ENCODE measurements at regions not wholly inside any gene's neighbourhood (a gene's known extent, or its start where the extent isn't known, plus 50 kb on each side); places are given as distances from the start of the nearest gene placed in this dataset.

GRCh38 chr2:220051716-220052115, 424.3 kb downstream of the SLC4A3 start:
- no peak for DNase-seq (ENCODE audit: low read depth in 3 of 3)

- DNase-seq (ENCODE audit: low read depth in 3 of 3) = no peak
These were observed 426.5 kb downstream of the SLC4A3 start for GRCh38 chr2:220053919-220054318.

DNA sequence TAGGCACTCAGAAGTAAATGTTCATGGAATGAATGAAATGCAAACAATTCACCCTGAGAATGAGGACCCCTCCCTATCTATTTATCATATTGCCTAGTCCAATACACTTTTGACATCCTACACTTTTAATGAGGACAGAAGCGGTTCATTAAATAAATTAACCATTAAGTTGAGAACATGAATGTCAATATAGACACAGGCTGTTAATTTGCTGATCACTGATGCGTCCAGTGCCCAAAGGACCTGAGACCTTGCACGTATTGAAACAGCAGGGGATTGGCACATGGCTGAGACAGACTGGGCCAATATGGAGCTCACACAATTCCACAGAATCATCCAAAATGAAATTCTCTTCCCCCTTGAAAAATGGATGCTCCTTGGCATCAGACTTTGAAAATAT, 430.0 kb downstream of the SLC4A3 start:
- DNase-seq (ENCODE audit: low read depth in 3 of 3) = no peak

DNA sequence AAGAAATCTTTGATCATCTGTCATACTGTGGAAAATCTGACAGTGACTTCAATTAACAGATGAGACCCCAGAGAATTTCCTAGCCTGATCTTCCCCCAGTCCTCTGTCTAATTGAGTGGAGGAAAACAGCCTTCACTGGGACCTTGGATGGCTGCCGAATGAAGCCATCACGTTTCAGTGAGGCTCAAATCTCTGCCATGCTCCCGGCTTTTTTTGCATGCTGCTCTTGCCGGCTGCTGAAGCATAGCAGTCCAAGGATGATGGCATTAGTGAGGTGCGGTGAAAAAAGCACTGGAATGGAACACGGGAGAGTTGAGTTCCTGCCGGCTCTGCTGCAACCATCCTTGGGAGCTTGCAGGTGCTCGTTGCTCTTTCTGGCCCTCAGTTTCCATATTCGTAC, 430.5 kb downstream of the SLC4A3 start:
- no peak for DNase-seq (ENCODE audit: low read depth in 3 of 3)

GRCh38 chr2:220064111-220065030, 436.9 kb downstream of the SLC4A3 start:
- no peak for DNase-seq (ENCODE audit: low read depth in 3 of 3)

DNA sequence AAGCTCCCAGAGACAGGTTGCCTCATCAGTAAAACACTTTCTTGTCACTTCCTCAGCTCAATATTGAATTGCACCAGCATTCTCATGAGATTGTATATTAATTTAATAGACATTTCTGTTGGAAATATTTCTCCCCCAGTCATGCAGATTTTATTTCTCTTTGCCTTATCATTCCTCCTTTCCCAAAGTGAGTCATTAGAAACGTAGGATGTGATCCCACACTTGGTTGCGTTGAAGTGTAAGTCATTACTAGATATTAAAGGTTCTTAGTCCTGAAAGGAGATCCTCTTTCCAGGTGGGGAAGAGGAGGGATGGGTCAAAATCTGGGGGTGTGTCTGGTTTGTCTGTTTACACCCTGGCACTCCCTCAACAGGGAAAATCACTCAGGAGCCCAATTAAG, 438.2 kb downstream of the SLC4A3 start:
- no peak for DNase-seq (ENCODE audit: low read depth in 3 of 3)

DNA sequence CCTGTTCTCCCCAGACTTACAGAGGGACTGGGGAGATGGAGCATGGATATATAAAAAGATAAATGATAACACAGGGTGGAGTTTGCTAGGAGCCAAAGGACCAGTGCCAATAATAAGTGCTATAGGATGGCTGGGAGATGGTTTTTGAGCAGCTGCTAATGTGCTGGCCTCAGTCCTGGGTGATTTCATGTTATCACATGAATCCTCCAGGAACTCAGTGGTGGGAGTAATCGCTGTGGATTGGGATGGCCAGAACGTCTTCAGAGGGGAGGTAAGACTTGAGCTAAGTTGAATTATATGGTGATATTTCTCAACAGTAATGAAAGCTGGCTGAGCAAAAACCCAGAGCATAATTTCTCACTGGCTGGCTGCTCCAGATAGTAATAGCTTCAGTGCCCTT, 441.4 kb downstream of the SLC4A3 start:
- DNase-seq (ENCODE audit: low read depth in 3 of 3) = no peak

- DNase-seq (ENCODE audit: low read depth in 3 of 3) = no peak
These were observed 442.9 kb downstream of the SLC4A3 start for GRCh38 chr2:220070349-220070748.

DNA sequence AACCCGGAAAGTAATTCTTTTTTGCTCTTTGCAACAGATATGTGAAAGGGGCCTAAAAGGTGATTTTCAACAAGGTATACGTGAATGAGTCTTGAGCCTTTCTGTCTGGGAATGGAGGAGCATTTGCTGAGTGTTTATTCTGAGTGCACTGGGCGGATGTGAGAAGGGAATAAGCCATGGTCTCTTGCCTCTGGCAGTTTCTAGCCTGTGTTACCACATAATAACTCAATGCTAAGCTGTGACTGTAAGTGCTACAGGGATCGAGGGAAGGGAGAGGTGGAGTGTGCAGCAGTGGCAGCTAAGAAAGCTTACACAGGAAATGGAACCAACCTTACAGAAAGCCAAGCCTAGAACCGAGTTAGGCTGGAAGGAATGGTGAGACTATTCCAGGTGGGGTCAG, 444.3 kb downstream of the SLC4A3 start:
- DNase-seq (ENCODE audit: low read depth in 3 of 3) = no peak

DNA sequence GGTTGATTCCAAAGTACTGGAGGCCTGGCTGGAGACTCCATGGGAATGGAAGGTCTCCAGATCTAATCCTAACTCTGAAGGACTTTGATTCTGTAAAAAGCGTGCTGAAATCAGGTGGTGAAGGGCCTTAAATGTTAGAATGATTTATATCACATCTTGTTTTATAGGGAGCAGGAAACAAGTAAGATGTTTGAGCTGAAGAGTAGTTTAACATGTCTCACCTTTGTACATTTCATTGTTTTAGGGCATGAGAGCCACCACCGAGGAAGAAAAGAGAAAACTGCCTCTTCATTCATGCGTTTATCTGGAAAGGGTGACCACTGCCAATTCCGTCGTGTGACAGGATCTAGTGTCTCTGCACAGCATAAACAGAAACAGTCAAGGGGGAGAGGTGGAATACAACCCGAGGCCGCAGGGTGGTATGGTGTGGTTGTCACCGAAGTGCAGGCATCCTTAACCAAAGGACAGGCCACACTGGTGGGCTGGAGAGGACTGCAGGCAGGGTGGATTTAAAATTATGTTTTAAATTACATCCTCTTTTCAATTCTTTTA, 445.3 kb downstream of the SLC4A3 start:
- DNase-seq (ENCODE audit: low read depth in 3 of 3) = no peak

DNA sequence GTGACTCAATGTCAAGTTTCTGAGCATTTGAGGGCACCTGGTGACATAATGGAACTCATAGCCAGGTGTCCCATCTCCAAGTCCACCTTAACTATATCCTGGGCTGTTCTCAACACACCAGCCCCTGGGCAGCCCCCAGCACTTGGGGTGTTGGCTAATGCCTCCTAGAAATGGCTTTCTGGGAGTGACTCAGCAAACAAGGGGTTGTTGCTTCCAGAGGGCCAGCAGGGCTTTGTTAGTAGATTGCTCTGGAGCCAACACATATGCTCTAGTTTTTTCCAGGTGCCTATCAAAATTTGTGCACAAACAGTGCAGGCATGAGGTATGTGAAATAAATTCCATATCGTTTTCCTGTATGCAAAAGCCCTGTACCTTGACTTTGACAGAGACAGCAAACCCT, 448.4 kb downstream of the SLC4A3 start:
- no peak for DNase-seq (ENCODE audit: low read depth in 3 of 3)

DNA sequence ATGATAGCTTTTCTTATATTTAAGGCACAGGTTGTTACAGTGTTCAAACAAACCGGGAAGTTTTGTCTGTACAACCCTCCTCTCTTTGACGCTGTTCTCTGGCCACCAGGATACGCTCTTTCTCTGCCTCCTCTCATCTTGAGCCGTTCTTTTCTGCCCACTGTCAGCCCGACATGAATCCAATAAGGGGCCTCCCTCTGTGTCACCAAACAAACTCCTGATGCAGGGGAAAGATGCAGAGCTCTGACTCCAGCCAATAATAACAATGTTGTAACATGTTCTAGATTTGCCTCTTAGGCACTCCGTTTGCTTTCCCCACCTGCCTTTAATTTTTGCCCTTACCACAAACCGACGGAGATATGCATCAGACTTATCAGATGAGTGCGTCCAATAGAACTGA, 449.3 kb downstream of the SLC4A3 start:
- no peak for DNase-seq (ENCODE audit: low read depth in 3 of 3)

DNA sequence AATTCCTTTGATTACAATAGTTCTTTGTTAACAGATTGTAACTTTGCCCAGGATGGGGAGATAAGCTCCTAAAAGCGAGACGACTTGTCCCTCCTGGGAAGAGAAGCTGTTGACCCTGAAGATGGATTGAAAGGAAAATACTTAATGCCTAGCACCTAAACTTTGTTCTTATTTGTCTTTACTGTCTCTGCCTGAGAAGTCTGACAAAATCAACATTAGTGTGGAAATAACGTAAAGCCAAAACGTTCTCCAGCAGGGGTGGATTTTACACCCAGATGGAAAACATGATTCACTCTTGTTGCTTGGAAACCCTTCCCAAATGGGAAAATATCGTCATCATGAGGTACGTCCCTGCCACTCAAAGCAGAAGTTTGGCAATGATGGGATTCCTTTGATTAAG, 450.1 kb downstream of the SLC4A3 start:
- DNase-seq (ENCODE audit: low read depth in 3 of 3) = no peak

GRCh38 chr2:220078439-220078838, 451.0 kb downstream of the SLC4A3 start:
- no peak for DNase-seq (ENCODE audit: low read depth in 3 of 3)

DNA sequence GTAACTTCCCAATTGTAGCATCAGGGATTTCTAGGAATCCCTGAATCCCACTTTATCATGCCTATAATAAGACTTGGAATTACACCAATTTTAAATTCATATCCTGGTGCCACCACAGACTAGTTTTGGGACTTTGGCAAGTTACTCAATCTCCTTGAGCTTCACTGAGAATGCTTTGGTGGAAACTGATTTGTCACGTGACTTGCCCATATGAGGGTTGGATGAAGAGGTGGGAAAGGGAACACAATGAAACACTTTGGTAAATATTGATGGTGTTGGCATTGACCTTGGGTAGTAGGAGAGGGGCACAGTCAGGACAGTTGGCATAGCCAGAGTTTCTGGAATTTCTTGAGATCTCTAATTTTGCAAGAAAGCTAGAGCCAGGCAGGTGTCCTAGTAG, 452.2 kb downstream of the SLC4A3 start:
- DNase-seq (ENCODE audit: low read depth in 3 of 3) = no peak

DNA sequence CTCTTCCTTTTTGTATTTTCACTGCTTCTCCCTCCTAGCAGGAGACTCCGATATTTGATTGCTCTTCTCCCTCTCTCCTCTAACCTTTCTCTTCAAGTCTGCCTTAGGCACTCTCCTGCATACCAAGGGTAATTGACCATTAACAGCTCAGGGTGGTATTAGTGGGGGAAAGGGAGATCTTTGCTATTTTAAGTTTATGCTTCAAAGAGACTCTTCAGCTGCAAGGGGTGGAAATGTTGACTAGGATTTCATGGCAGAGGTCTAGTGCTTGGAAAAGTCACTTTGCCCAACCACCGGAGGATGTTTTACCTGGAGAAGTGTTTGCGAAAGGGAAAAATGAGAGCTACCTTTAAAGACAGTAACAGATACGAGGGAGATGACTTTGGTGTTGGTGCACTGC, 453.7 kb downstream of the SLC4A3 start:
- no peak for DNase-seq (ENCODE audit: low read depth in 3 of 3)

- no peak for DNase-seq (ENCODE audit: low read depth in 3 of 3)
These were observed 462.6 kb downstream of the SLC4A3 start for GRCh38 chr2:220090050-220090449.

GRCh38 chr2:220096406-220096805, 469.0 kb downstream of the SLC4A3 start:
- no peak for DNase-seq (ENCODE audit: low read depth in 3 of 3)

- no peak for DNase-seq (ENCODE audit: low read depth in 3 of 3)
These were observed 474.6 kb downstream of the SLC4A3 start for GRCh38 chr2:220101980-220102379.

DNA sequence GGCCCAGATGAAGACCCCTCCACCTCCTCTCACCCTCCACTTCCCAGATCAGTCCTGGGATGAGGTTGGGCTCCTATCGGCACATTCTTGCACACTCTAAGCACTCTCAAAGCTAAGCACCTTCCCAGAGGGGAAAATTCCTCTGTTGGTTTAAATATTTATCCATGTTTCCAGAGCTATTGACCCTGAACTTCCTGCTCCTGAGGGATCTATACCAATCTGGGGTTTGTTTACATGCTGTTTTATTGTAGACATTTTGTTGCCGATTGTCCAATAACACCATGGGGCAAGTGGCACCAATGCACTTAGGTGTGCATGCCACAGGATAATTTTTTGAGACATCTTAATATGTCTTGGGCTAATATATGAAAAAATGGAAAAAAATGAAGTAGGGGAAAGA, 476.2 kb downstream of the SLC4A3 start:
- DNase-seq (ENCODE audit: low read depth in 3 of 3) = no peak

DNA sequence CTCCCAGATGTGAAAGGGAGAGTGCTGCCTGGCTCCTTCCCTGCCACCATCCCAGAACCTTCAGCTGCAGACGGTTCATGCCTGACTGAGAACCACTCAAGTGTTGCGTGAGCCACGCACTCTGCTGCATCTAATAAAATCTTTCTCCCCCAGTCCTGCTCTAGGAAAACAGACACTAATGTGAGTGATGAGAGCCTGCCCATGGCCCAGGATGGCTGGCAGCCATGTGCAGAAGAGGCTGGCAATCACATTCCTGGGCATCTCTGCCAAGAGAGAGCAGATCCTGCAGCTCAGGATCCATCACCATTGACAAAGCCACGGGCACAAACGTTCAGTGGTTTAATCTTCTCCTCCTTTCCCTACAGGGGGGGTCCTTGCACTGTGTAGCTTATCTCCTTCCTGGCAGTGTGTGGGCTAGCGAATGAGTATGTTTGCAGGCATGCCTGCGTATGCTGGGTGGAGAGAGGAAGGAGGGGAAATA, 477.5 kb downstream of the SLC4A3 start:
- no peak for DNase-seq (ENCODE audit: low read depth in 3 of 3)

DNA sequence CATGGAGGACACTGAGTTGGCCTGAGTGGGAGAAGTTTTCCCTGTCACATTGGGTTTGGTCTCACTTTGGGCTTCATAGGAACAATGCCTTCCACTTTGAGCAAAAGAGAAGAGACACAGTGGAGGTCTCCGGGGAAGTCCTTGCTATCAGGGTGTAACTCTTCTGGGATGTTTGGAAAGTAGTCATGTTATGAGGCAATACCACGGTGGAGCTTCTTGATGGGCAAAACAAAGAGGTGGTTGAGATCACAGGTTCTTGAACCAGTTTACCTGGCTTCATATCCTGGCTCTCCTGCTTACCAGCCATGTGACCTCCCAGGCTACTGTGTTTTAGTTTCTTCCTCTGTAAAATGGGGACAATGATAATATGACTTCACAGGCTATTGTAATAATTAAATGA, 478.6 kb downstream of the SLC4A3 start:
- no peak for DNase-seq (ENCODE audit: low read depth in 3 of 3)

DNA sequence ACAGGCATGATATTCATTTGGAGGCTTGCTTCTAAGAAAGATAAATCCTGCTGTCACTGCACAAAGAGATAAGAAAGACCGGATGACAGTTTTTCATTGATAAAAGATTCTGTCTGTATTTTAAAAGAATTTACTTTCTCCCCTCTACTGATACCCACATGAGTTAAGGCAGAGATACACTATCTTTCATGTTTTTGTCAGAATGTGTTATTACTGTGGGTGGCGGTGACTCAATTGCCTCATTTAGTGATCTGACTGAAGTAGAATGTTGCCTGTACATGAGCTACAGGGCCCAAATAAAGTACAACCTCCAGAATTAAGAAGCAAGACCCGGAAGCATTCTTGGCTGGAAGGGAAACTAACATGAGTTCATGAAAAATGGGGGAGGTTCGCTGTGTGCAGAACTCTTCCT, 480.0 kb downstream of the SLC4A3 start:
- DNase-seq (ENCODE audit: low read depth in 3 of 3) = no peak
